ENCODE measurements at regions not wholly inside any gene's neighbourhood (a gene's known extent, or its start where the extent isn't known, plus 50 kb on each side); places are given as distances from the start of the nearest gene placed in this dataset.

DNA sequence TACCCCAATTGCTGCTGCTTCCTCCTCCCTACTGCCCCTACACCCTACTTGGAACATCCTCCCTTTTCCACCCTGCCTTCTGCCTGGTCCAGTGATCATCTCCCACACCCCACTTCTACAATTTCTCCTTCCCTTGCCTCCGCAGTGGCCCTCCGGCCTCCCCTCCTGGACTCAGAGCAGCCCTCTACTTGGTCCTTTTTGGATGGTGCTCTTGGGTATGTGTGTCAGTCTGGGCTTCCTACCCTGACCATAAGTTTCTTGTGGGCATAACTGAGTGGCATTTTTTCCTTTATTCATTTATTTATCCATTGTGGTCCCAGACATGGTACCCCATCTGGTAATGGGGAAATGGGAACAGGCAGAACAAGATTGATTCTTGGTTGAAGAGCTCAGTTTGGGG, 111.4 kb upstream of the NAV2 start:
- peaks cover 5% of the 10 kb centered on the region for H3K36me3 Mint-ChIP-seq (ENCODE audit: low read depth, unreplicated experiment)

GRCh38 chr11:19599681-19600080, 113.0 kb upstream of the NAV2 start:
- Mint-ChIP-seq H3K4me1 (ENCODE audit: unreplicated experiment) (no peaks in the 10 kb centered on the region), H3K9me3 (ENCODE audit: unreplicated experiment) (no peaks in the 10 kb centered on the region), H3K36me3 (ENCODE audit: low read depth, unreplicated experiment) (peaks cover 5% of the 10 kb centered on the region), H3K27me3 (ENCODE audit: unreplicated experiment) (peaks cover 3% of the 10 kb centered on the region), H3K27ac (ENCODE audit: unreplicated experiment) (no peak overlapping the region), H3K4me3 (ENCODE audit: unreplicated experiment) (no peak overlapping the region)
- no peak for DNase-seq (ENCODE audit: low spot score)
- TF ChIP-seq, protein P1, sequence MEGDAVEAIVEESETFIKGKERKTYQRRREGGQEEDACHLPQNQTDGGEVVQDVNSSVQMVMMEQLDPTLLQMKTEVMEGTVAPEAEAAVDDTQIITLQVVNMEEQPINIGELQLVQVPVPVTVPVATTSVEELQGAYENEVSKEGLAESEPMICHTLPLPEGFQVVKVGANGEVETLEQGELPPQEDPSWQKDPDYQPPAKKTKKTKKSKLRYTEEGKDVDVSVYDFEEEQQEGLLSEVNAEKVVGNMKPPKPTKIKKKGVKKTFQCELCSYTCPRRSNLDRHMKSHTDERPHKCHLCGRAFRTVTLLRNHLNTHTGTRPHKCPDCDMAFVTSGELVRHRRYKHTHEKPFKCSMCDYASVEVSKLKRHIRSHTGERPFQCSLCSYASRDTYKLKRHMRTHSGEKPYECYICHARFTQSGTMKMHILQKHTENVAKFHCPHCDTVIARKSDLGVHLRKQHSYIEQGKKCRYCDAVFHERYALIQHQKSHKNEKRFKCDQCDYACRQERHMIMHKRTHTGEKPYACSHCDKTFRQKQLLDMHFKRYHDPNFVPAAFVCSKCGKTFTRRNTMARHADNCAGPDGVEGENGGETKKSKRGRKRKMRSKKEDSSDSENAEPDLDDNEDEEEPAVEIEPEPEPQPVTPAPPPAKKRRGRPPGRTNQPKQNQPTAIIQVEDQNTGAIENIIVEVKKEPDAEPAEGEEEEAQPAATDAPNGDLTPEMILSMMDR (IDR thresholded peaks at IDR 0.05; ENCODE audit: unreplicated experiment): no peak

More for the DNA sequence above, 111.4 kb upstream of the NAV2 start:
- Mint-ChIP-seq H3K4me1 (ENCODE audit: unreplicated experiment) (no peaks in the 10 kb centered on the region), H3K27me3 (ENCODE audit: unreplicated experiment) (peaks cover 3% of the 10 kb centered on the region), H3K27ac (ENCODE audit: unreplicated experiment) (no peak overlapping the region), H3K4me3 (ENCODE audit: unreplicated experiment) (no peak overlapping the region), H3K9me3 (ENCODE audit: unreplicated experiment) (no peaks in the 10 kb centered on the region)
- DNase-seq (ENCODE audit: low spot score): no peak
- TF ChIP-seq, protein P1 (IDR thresholded peaks at IDR 0.05; ENCODE audit: unreplicated experiment): no peak

GRCh38 chr11:19598876-19599486, 113.7 kb upstream of the NAV2 start:
- TF ChIP-seq, protein P1 (IDR thresholded peaks at IDR 0.05; ENCODE audit: unreplicated experiment): no peak
- Mint-ChIP-seq H3K27me3 (ENCODE audit: unreplicated experiment) (peaks cover under 1% of the 10 kb centered on the region), H3K4me1 (ENCODE audit: unreplicated experiment) (no peaks in the 10 kb centered on the region)

DNA sequence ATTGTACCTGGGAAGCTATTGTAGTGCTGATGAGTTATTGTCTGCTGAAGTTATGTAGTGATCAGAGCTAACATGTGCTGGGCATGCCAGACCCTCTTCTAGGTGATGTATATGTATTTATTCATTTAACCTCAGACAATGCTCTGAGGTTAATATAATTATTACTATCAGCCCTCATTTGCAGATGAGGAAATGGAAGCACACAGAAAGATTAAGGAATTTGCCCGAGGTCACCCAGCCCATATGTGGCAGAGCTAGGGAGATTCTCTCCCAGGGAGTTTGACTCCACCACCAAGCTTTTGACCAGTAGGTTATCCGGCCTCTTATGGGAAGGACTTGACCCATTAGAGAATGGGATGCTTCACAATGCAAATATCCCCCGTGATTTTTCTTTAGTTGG, 114.2 kb upstream of the NAV2 start:
- Mint-ChIP-seq H3K27me3 (ENCODE audit: unreplicated experiment) (no peaks in the 10 kb centered on the region), H3K4me1 (ENCODE audit: unreplicated experiment) (no peaks in the 10 kb centered on the region), H3K4me3 (ENCODE audit: unreplicated experiment) (no peak overlapping the region), H3K27ac (ENCODE audit: unreplicated experiment) (no peak overlapping the region), H3K36me3 (ENCODE audit: low read depth, unreplicated experiment) (peaks cover under 1% of the 10 kb centered on the region), H3K9me3 (ENCODE audit: unreplicated experiment) (no peaks in the 10 kb centered on the region)
- DNase-seq (ENCODE audit: low spot score): no peak
- TF ChIP-seq, protein P1 (IDR thresholded peaks at IDR 0.05; ENCODE audit: unreplicated experiment): no peak

More at GRCh38 chr11:19598876-19599486, 113.7 kb upstream of the NAV2 start:
- DNase-seq (ENCODE audit: low spot score): no peak
- H3K4me3 Mint-ChIP-seq (ENCODE audit: unreplicated experiment): no peak overlapping the region
- peaks cover 5% of the 10 kb centered on the region for H3K36me3 Mint-ChIP-seq (ENCODE audit: low read depth, unreplicated experiment)
- no peak overlapping the region for H3K27ac Mint-ChIP-seq (ENCODE audit: unreplicated experiment)
- no peaks in the 10 kb centered on the region for H3K9me3 Mint-ChIP-seq (ENCODE audit: unreplicated experiment)

DNA sequence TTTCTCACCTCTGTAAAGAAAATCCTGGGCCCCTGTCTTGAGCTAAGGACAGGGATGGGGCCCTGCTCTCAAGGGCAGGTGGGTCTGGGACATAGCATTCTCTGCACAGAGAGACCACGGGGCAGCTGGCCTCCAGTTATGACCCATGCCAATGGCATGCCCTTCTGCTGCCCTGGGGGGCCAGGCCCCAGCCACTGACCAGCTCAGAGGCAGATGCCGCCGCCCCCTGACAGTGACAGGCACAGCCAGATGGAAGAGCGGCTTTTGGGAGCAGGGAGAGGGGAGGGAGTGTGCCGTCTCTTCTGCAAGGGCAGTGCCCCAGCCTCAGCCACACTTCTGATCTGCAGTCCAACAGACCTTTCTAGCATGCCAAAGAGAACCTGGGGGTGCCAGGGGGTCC, 114.8 kb upstream of the NAV2 start:
- Mint-ChIP-seq H3K4me3 (ENCODE audit: unreplicated experiment) (no peak overlapping the region), H3K36me3 (ENCODE audit: low read depth, unreplicated experiment) (no peaks in the 10 kb centered on the region), H3K4me1 (ENCODE audit: unreplicated experiment) (no peaks in the 10 kb centered on the region), H3K9me3 (ENCODE audit: unreplicated experiment) (no peaks in the 10 kb centered on the region), H3K27me3 (ENCODE audit: unreplicated experiment) (no peaks in the 10 kb centered on the region), H3K27ac (ENCODE audit: unreplicated experiment) (no peak overlapping the region)
- no peak for DNase-seq (ENCODE audit: low spot score)
- TF ChIP-seq, protein P1 (IDR thresholded peaks at IDR 0.05; ENCODE audit: unreplicated experiment): no peak
